Spleen (tissue), 11 donors: ENCODE measurements at regions not wholly inside any gene's neighbourhood (a gene's known extent, or its start where the extent isn't known, plus 50 kb on each side); places are given as distances from the start of the nearest gene placed in this dataset.

Experiments used
- DNase-seq: peaks from one replicate; pipeline ENCODE4 v3.0.0-alpha.2; 2020
- H3K27ac ChIP-seq, 8 donors: fragments of 200-600 bp; sonication (generic) in 7 of 8; 1 replicate in 4 of 8; 2 replicates in 4 of 8; pipeline versions ENCODE4 v1.5.0 to v1.8.0; 2016 to 2021; ENCODE audit warnings: inconsistent platforms in 4 of 8, mild to moderate bottlenecking in 4 of 8, moderate library complexity in 1 of 8
- H3K27me3 ChIP-seq, 7 donors: fragments of 200-600 bp; sonication (generic) in 6 of 7; replicated peaks in 1 of 7; 1 replicate in 4 of 7; 2 replicates in 3 of 7; pipeline versions ENCODE4 v1.5.0 to v1.8.0; 2016 to 2021; ENCODE audit warnings: inconsistent platforms in 3 of 7, mild to moderate bottlenecking in 1 of 7
- H3K36me3 ChIP-seq, 6 donors: fragments of 200-600 bp; sonication (generic) in 5 of 6; 1 replicate in 4 of 6; 2 replicates in 2 of 6; pipeline versions ENCODE4 v1.5.0 to v1.8.0; 2016 to 2021; ENCODE audit warnings: inconsistent platforms in 2 of 6
- H3K4me1 ChIP-seq, 6 donors: fragments of 200-600 bp; sonication (generic) in 5 of 6; 1 replicate in 3 of 6; 2 replicates in 3 of 6; pipeline versions ENCODE4 v1.5.0 to v1.8.0; 2016 to 2021; ENCODE audit warnings: inconsistent platforms in 3 of 6
- H3K4me3 ChIP-seq, 8 donors: fragments of 200-600 bp; sonication (generic) in 7 of 8; 1 replicate in 4 of 8; 2 replicates in 4 of 8; pipeline versions ENCODE4 v1.5.0 to v1.8.0; 2016 to 2021; ENCODE audit warnings: inconsistent platforms in 4 of 8, mild to moderate bottlenecking in 4 of 8, moderate library complexity in 2 of 8
- H3K9me3 ChIP-seq, 8 donors: fragments of 200-600 bp; sonication (generic) in 7 of 8; 1 replicate in 4 of 8; 2 replicates in 4 of 8; pipeline versions ENCODE4 v1.5.0 to v1.8.0; 2016 to 2021; ENCODE audit warnings: inconsistent platforms in 4 of 8
- POLR2A ChIP-seq, 3 donors: fragments of 450-650 bp; IDR thresholded peaks; one replicate each; pipeline ENCODE4 v1.5.1; 2017; ENCODE audit warnings: antibody characterized with exemption in 3 of 3, mild to moderate bottlenecking in 1 of 3
- POLR2AphosphoS5 ChIP-seq, 3 donors: sonication (generic); formaldehyde crosslinking; IDR thresholded peaks; one replicate each; pipeline ENCODE4 v1.5.1; 2017; ENCODE audit warnings: antibody characterized with exemption in 3 of 3
- WGBS, 5 donors: extraction: QIAGEN DNeasy Blood & Tissue Kit in 3 of 5; methylation state at CpG; one replicate each; pipeline versions ENCODE4 v1.1.5 to v1.1.7; 2013 to 2018; 5-methylcytosine and 5-hydroxymethylcytosine counted together
- intact Hi-C: fragments of 100-400 bp; cut with DNase I; formaldehyde crosslinking; loops from one replicate; pipeline ENCODE4 v1.15.0; 2023; ENCODE audit warnings: low total_unique reads
- TF ChIP-seq, protein P1 (sequence below), 11 experiments: fragments of 200-600 bp in 7 of 11; fragments of 450-650 bp in 4 of 11; sonication (generic) in 4 of 11; IDR thresholded peaks in 8 of 11; conservative IDR thresholded peaks in 3 of 11; 1 replicate in 7 of 11; 2 replicates in 4 of 11; pipeline versions ENCODE4 v1.4.0 to v1.8.0; 2016 to 2021; ENCODE audit warnings: antibody characterized with exemption in 11 of 11, inconsistent platforms in 4 of 11, mild to moderate bottlenecking in 1 of 11
- donor health status: healthy with polysubstance abuse.
- donor health status: DM: no; HTN: no; CAD: no; lungs with moderate emphysema.
- donor health status: DM: no; HTN: no; CAD: no.
- donor health status: Bipolar disorder and iron deficiency.
- donor health status: healthy.
- donor health status: DM: no; HTN: no; CAD: no.
- donor health status: DM: yes; HTN: yes; CAD: no.

DNA sequence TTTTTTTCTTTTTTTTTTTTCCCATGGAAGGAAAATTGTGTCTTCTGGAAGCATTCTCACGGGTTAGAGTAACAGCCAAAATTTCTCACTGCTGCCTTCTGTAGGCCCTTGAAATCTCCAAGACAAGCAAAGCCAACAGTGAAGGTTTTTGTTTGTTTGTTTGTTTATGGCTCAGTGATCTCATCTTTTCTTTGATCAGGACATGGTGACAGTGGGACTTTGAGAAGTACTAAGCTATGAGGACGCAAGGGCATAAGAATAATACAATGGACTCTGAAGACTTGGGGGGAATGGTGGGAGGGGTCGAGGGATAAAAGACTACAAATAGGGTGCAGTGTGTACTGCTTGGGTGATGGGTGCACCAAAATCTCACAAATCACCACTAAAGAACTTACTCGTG lies 419.4 kb downstream of the PTPRC start:
- TF ChIP-seq POLR2A (IDR thresholded peaks at IDR 0.05) (no peak), POLR2AphosphoS5 (IDR thresholded peaks at IDR 0.05) (no peak)
- TF ChIP-seq, protein P1, sequence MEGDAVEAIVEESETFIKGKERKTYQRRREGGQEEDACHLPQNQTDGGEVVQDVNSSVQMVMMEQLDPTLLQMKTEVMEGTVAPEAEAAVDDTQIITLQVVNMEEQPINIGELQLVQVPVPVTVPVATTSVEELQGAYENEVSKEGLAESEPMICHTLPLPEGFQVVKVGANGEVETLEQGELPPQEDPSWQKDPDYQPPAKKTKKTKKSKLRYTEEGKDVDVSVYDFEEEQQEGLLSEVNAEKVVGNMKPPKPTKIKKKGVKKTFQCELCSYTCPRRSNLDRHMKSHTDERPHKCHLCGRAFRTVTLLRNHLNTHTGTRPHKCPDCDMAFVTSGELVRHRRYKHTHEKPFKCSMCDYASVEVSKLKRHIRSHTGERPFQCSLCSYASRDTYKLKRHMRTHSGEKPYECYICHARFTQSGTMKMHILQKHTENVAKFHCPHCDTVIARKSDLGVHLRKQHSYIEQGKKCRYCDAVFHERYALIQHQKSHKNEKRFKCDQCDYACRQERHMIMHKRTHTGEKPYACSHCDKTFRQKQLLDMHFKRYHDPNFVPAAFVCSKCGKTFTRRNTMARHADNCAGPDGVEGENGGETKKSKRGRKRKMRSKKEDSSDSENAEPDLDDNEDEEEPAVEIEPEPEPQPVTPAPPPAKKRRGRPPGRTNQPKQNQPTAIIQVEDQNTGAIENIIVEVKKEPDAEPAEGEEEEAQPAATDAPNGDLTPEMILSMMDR (IDR thresholded peaks at IDR 0.05 in 8 of 11, conservative IDR thresholded peaks at IDR 0.05 in 3 of 11) = no peak
- intact Hi-C loops = no loop called here
- WGBS, 5 donors = 84 to 89% (median 89%) methylated on average over 4 of the region's 4 CpGs
- H3K36me3 ChIP-seq = no peaks in the 10 kb centered on the region
- no peak overlapping the region for H3K4me3 ChIP-seq
- no peaks in the 10 kb centered on the region for H3K4me1 ChIP-seq
- no peaks in the 10 kb centered on the region for H3K9me3 ChIP-seq
- no peaks in the 10 kb centered on the region for H3K27me3 ChIP-seq
- no peak overlapping the region for H3K27ac ChIP-seq
- DNase-seq = no peak

DNA sequence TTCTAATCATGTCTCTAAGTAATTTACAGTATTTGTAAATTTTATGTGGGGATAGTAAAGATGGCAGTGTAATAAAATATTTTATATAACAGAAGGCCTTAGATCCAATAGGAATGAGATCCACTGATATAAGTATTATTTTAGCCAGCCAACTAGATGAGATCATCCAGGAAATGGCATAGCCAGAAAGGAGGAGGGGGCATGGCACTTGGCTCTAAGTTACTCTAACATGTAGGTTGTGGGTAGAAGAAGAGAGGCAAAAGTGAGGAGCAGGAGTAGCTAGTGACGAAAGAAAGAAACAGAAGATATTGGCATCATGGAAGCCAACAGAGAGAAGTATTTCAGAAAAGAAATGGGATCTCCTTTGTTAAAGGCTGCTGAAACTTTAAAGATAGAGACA lies 426.1 kb downstream of the PTPRC start:
- H3K9me3 ChIP-seq = no peaks in the 10 kb centered on the region
- no peaks in the 10 kb centered on the region for H3K36me3 ChIP-seq
- DNase-seq = no peak
- no peak overlapping the region for H3K27ac ChIP-seq
- intact Hi-C loops = no loop called here
- 91 to 100% (median 97%) methylated on average over 1 of the region's 1 CpG for WGBS, 5 donors
- TF ChIP-seq, protein P1 (IDR thresholded peaks at IDR 0.05 in 8 of 11, conservative IDR thresholded peaks at IDR 0.05 in 3 of 11) = no peak
- TF ChIP-seq POLR2A (IDR thresholded peaks at IDR 0.05) = no peak
- no peak for TF ChIP-seq POLR2AphosphoS5 (IDR thresholded peaks at IDR 0.05)
- no peak overlapping the region for H3K4me3 ChIP-seq
- no peaks in the 10 kb centered on the region for H3K4me1 ChIP-seq
- H3K27me3 ChIP-seq = no peaks in the 10 kb centered on the region

DNA sequence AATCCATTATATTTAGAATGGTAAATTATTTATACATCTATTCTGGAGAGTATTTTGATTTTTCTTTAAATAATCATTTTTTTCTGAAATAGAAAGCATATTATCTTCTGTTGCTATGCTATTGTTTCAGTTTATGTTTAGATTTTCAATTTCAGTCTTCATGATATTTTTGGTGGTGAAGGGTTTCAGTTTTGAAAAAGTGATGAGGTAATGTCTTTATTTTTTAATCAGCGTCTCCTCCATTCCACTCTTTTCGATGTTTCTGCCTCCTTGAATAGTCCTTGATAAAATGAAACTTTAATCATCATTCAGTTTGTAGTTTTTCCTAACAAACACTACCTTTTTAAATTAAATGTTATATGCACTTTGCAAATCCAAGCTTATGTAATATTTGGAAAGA lies 428.6 kb downstream of the PTPRC start:
- Histone ChIP-seq H3K4me3 (no peak overlapping the region), H3K36me3 (no peaks in the 10 kb centered on the region), H3K4me1 (no peaks in the 10 kb centered on the region), H3K27ac (no peak overlapping the region), H3K27me3 (no peaks in the 10 kb centered on the region), H3K9me3 (no peaks in the 10 kb centered on the region)
- WGBS, 5 donors = 69 to 77% (median 73%) methylated on average over 2 of the region's 2 CpGs
- TF ChIP-seq, protein P1 (IDR thresholded peaks at IDR 0.05 in 8 of 11, conservative IDR thresholded peaks at IDR 0.05 in 3 of 11) = no peak
- TF ChIP-seq POLR2AphosphoS5 (IDR thresholded peaks at IDR 0.05) (no peak), POLR2A (IDR thresholded peaks at IDR 0.05) (no peak)
- no peak for DNase-seq
- intact Hi-C loops = no loop called here

DNA sequence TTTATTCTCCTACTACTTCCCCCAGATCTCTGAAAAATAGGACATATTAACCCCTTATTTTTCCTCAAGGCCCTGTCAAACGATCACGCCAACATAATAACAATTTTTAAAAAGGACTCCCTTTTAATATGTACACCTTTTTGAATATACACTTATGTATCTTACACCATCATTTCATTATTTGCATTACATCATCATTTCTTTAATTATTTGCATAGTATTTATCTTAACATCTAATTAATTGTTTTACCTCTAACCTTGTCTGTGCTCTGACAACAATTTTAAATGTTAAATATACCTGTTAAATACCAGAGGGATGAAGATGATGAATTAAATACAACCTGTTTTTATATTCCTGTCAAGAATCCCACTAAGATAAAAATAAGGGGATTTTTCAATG lies 432.2 kb downstream of the PTPRC start:
- 68 to 99% (median 97%) methylated on average over 2 of the region's 2 CpGs for WGBS, 5 donors
- no peak for DNase-seq
- Histone ChIP-seq H3K27ac (no peak overlapping the region), H3K36me3 (no peaks in the 10 kb centered on the region), H3K4me1 (no peaks in the 10 kb centered on the region), H3K27me3 (no peaks in the 10 kb centered on the region), H3K4me3 (no peak overlapping the region), H3K9me3 (no peaks in the 10 kb centered on the region)
- no peak for TF ChIP-seq POLR2A (IDR thresholded peaks at IDR 0.05)
- TF ChIP-seq, protein P1 (IDR thresholded peaks at IDR 0.05 in 8 of 11, conservative IDR thresholded peaks at IDR 0.05 in 3 of 11) = no peak
- TF ChIP-seq POLR2AphosphoS5 (IDR thresholded peaks at IDR 0.05) = no peak
- intact Hi-C loops = no loop called here
